CD14-positive monocyte (primary cell): ENCODE measurements at regions not wholly inside any gene's neighbourhood (a gene's known extent, or its start where the extent isn't known, plus 50 kb on each side); places are given as distances from the start of the nearest gene placed in this dataset.

Experiments
- DNase-seq, 3 donors: peaks; one replicate each; pipeline ENCODE4 v3.0.0-alpha.2; 2011 to 2022
- H2AFZ ChIP-seq: 2 replicates; pipeline ENCODE4 v1.6.0; 2012; ENCODE audit warnings: mild to moderate bottlenecking, low read depth, low read length, inconsistent platforms; ENCODE audit not compliant: insufficient read depth, poor library complexity, severe bottlenecking
- H3K27ac ChIP-seq, 2 donors: 1 replicate in 1 of 2; 2 replicates in 1 of 2; pipeline ENCODE4 v1.5.1; 2012 to 2013; ENCODE audit warnings: low read length in 2 of 2, control low read depth in 1 of 2, inconsistent platforms in 1 of 2, low read depth in 1 of 2, mild to moderate bottlenecking in 1 of 2
- H3K27me3 ChIP-seq, 2 donors: one replicate each; pipeline versions ENCODE4 v1.6.0 to v1.6.1; 2011 to 2013; ENCODE audit warnings: low read length in 2 of 2; ENCODE audit not compliant: control insufficient read depth in 2 of 2, insufficient read depth in 2 of 2
- H3K36me3 ChIP-seq, 2 donors: replicated peaks in 1 of 2; 1 replicate in 1 of 2; 2 replicates in 1 of 2; pipeline versions ENCODE4 v1.5.1 to v1.6.1; 2012 to 2013; ENCODE audit warnings: low read length in 2 of 2, control low read depth in 1 of 2, inconsistent platforms in 1 of 2, mild to moderate bottlenecking in 1 of 2; ENCODE audit not compliant: insufficient read depth in 2 of 2, control insufficient read depth in 1 of 2
- H3K4me1 ChIP-seq, 2 donors: 1 replicate in 1 of 2; 2 replicates in 1 of 2; pipeline versions ENCODE4 v1.5.1 to v1.6.1; 2012 to 2013; ENCODE audit warnings: low read length in 2 of 2, control low read depth in 1 of 2, inconsistent platforms in 1 of 2, mild to moderate bottlenecking in 1 of 2, moderate library complexity in 1 of 2; ENCODE audit not compliant: insufficient read depth in 2 of 2, control insufficient read depth in 1 of 2
- H3K4me2 ChIP-seq: replicated peaks from 2 replicates; pipeline ENCODE3; 2012; ENCODE audit warnings: low read length, moderate library complexity, mild to moderate bottlenecking; ENCODE audit not compliant: poor library complexity, severe bottlenecking; ENCODE audit errors: extremely low read depth
- H3K4me3 ChIP-seq, 3 experiments: fragments of 200-600 bp in 1 of 3; sonication (generic) in 1 of 3; replicated peaks in 1 of 3; 1 replicate in 2 of 3; 2 replicates in 1 of 3; pipeline ENCODE4 v1.5.1; 2011 to 2013; ENCODE audit warnings: low read length in 3 of 3, mild to moderate bottlenecking in 3 of 3, control low read depth in 2 of 3, low read depth in 2 of 3, inconsistent platforms in 1 of 3, moderate library complexity in 1 of 3
- H3K79me2 ChIP-seq: 2 replicates; pipeline ENCODE4 v1.6.0; 2012; ENCODE audit warnings: mild to moderate bottlenecking, control low read depth, inconsistent platforms, low read length, moderate library complexity; ENCODE audit not compliant: insufficient read depth
- H3K9ac ChIP-seq: 2 replicates; pipeline ENCODE4 v1.6.0; 2017; ENCODE audit warnings: low read length, mild to moderate bottlenecking; ENCODE audit not compliant: insufficient read depth, poor library complexity, severe bottlenecking
- H3K9me3 ChIP-seq, 2 donors: replicated peaks in 1 of 2; 1 replicate in 1 of 2; 2 replicates in 1 of 2; pipeline versions ENCODE4 v1.5.1 to v1.6.1; 2012 to 2013; ENCODE audit warnings: low read length in 2 of 2, control low read depth in 1 of 2; ENCODE audit not compliant: control insufficient read depth in 1 of 2, insufficient read depth in 1 of 2
- H4K20me1 ChIP-seq: 2 replicates; pipeline ENCODE4 v1.6.0; 2012; ENCODE audit warnings: mild to moderate bottlenecking, low read length, control low read depth, moderate library complexity; ENCODE audit not compliant: insufficient read depth
- H3K27ac Mint-ChIP-seq, 7 donors: one replicate each; pipeline ENCODE4 v1.8.0; 2020; ENCODE audit warnings: mild to moderate bottlenecking in 7 of 7, mixed read lengths in 7 of 7, moderate library complexity in 6 of 7, inconsistent platforms in 2 of 7
- H3K27me3 Mint-ChIP-seq, 3 donors: one replicate each; pipeline ENCODE4 v1.8.0; 2021 to 2022; ENCODE audit warnings: low read depth in 3 of 3, mild to moderate bottlenecking in 3 of 3, mixed read lengths in 3 of 3, moderate library complexity in 3 of 3, inconsistent platforms in 1 of 3
- H3K36me3 Mint-ChIP-seq, 2 donors: one replicate each; pipeline ENCODE4 v1.8.0; 2020; ENCODE audit warnings: mixed read lengths in 2 of 2, inconsistent platforms in 1 of 2, mild to moderate bottlenecking in 1 of 2
- H3K4me1 Mint-ChIP-seq: one replicate; pipeline ENCODE4 v1.8.0; 2020; ENCODE audit warnings: mild to moderate bottlenecking, mixed read lengths
- H3K4me3 Mint-ChIP-seq, 2 donors: one replicate each; pipeline ENCODE4 v1.8.0; 2020; ENCODE audit warnings: mild to moderate bottlenecking in 2 of 2, mixed read lengths in 2 of 2, moderate library complexity in 1 of 2
- H3K9me3 Mint-ChIP-seq, 7 donors: one replicate each; pipeline ENCODE4 v1.8.0; 2020 to 2022; ENCODE audit warnings: mixed read lengths in 7 of 7, mild to moderate bottlenecking in 6 of 7, moderate library complexity in 6 of 7, inconsistent platforms in 2 of 7
- CTCF ChIP-seq: fragments of 200-600 bp; IDR thresholded peaks from one replicate; pipeline ENCODE4 v1.8.0; 2022; ENCODE audit warnings: antibody characterized with exemption, mild to moderate bottlenecking
- WGBS: methylation state at CpG from one replicate; pipeline ENCODE4 v1.1.5; 2013; ENCODE audit warnings: missing lambda C conversion rate; ENCODE audit not compliant: insufficient coverage; 5-methylcytosine and 5-hydroxymethylcytosine counted together
- intact Hi-C, 2 donors: fragments of 100-400 bp; cut with micrococcal nuclease; formaldehyde crosslinking; loops; one replicate each; pipeline versions ENCODE4 v1.15.0 to v1.15.1; 2023

- whole genome bisulfite sequencing = 62% methylated on average over 5 of the region's 5 CpGs
- H3K4me3 ChIP-seq = no peak overlapping the region
- Mint-ChIP-seq H3K27me3 (peaks cover 1 to 2% (median 2%) of the 10 kb centered on the region in 3 donors), H3K4me3 (no peak overlapping the region), H3K36me3 (no peaks in the 10 kb centered on the region), H3K9me3 (peaks cover 17 to 47% (median 25%) of the 10 kb centered on the region in 7 donors), H3K27ac (no peak overlapping the region), H3K4me1 (no peaks in the 10 kb centered on the region)
- H3K4me1 ChIP-seq = no peaks in the 10 kb centered on the region
- TF ChIP-seq CTCF = no peak
- no peak overlapping the region for H2AFZ ChIP-seq
- no peaks in the 10 kb centered on the region for H3K36me3 ChIP-seq
- no peak overlapping the region for H3K4me2 ChIP-seq
- H3K9me3 ChIP-seq = peaks cover 18 to 22% of the 10 kb centered on the region in 2 donors
- no peaks in the 10 kb centered on the region for H3K27me3 ChIP-seq
- no peaks in the 10 kb centered on the region for H4K20me1 ChIP-seq
- H3K79me2 ChIP-seq = no peaks in the 10 kb centered on the region
- H3K9ac ChIP-seq = no peak overlapping the region
- no peak overlapping the region for H3K27ac ChIP-seq
- intact Hi-C loops = no loop called here
- no peak for DNase-seq
Observed at GRCh38 chr15:45869034-45869668, 234.3 kb downstream of the SQOR start.

GRCh38 chr15:45871121-45871855 is 236.5 kb downstream of the SQOR start:
- no peak for TF ChIP-seq CTCF
- Mint-ChIP-seq H3K27me3 (peaks cover 0 to 2% (median 1%) of the 10 kb centered on the region in 3 donors), H3K4me1 (no peaks in the 10 kb centered on the region), H3K9me3 (peaks cover 18 to 48% (median 33%) of the 10 kb centered on the region in 7 donors), H3K36me3 (no peaks in the 10 kb centered on the region), H3K27ac (no peak overlapping the region), H3K4me3 (no peak overlapping the region)
- no peak overlapping the region for H3K4me2 ChIP-seq
- H3K79me2 ChIP-seq = no peaks in the 10 kb centered on the region
- no peaks in the 10 kb centered on the region for H4K20me1 ChIP-seq
- H3K4me1 ChIP-seq = no peaks in the 10 kb centered on the region
- no peak overlapping the region for H2AFZ ChIP-seq
- no peak overlapping the region for H3K4me3 ChIP-seq
- H3K27ac ChIP-seq = no peak overlapping the region
- no peak overlapping the region for H3K9ac ChIP-seq
- H3K27me3 ChIP-seq = no peaks in the 10 kb centered on the region
- WGBS = 79% methylated on average over 2 of the region's 3 CpGs
- intact Hi-C loops = no loop called here
- H3K36me3 ChIP-seq = no peaks in the 10 kb centered on the region
- peaks cover 18 to 23% of the 10 kb centered on the region in 2 donors for H3K9me3 ChIP-seq
- no peak for DNase-seq
